Smooth muscle cell (in vitro differentiated cells): ENCODE measurements at regions not wholly inside any gene's neighbourhood (a gene's known extent, or its start where the extent isn't known, plus 50 kb on each side); places are given as distances from the start of the nearest gene placed in this dataset. TPM values are rescaled to one million over a fixed set of nuclear protein-coding genes. Genes with fewer than 3 reads are reported as not detected.

Experiments used
- microRNA-seq: library from miRNA; unstranded; fragments of <30 nt; microRNA quantifications from one replicate; pipeline ENCODE4, GENCODE V29; 2016; ENCODE audit warnings: borderline number of aligned reads
- small RNA-seq: library from RNA; depleted of rRNA; stranded (forward); fragments of <200 nt; gene quantifications from one replicate; pipeline ENCODE3, GENCODE V24; 2014

Small RNA genes lying in the stretch of these regions (microRNA-seq; reads per million reads assigned to microRNA genes)
- not detected for gene MIR4278

Small RNA genes lying in the stretch of these regions (small RNA-seq; reads per million reads assigned to genes)
- not detected for gene RF00017
- gene RNA5SP176, result not detected
